A673 (cell line): ENCODE measurements at regions not wholly inside any gene's neighbourhood (a gene's known extent, or its start where the extent isn't known, plus 50 kb on each side); places are given as distances from the start of the nearest gene placed in this dataset.

Experiments
- BruUV-seq: library from RNA; stranded (reverse); fragments of 400-500 nt; replicated peaks from 2 replicates; lab custom pipeline; 2021; lab: Mats Ljungman, UMichigan
- CTCF ChIA-PET: fragments of 300-600 bp; sonication (Branson Sonifier 250); formaldehyde crosslinking; loops from one replicate; lab custom pipeline; 2022; ENCODE audit warnings: antibody characterized with exemption; lab: Charles Lee
- POLR2A ChIA-PET: fragments of 300-600 bp; sonication (Branson Sonifier 250); formaldehyde crosslinking; loops from one replicate; lab custom pipeline; 2022; ENCODE audit warnings: antibody characterized with exemption; ENCODE audit not compliant: low non-redundant PET; lab: Charles Lee
- DNase-seq: peaks from one replicate; pipeline ENCODE4 v3.0.0-alpha.2; 2015; ENCODE audit warnings: low spot score
- H3K27ac ChIP-seq: fragments of 200-600 bp; sonication (generic); 2 replicates; pipeline ENCODE4 v1.5.1; 2016; ENCODE audit warnings: mixed run types, low read depth, mild to moderate bottlenecking, mixed read lengths, antibody characterized with exemption, low read length; ENCODE audit not compliant: poor library complexity, severe bottlenecking
- H3K27me3 ChIP-seq: fragments of 200-600 bp; sonication (generic); replicated peaks from 2 replicates; pipeline ENCODE4 v1.6.1; 2017; ENCODE audit warnings: mixed run types, low read depth, mild to moderate bottlenecking, mixed read lengths, antibody characterized with exemption, low read length; ENCODE audit not compliant: insufficient read depth, poor library complexity
- H3K36me3 ChIP-seq: fragments of 200-600 bp; sonication (generic); 2 replicates; pipeline ENCODE4 v1.6.1; 2016; ENCODE audit warnings: mixed run types, mild to moderate bottlenecking, mixed read lengths, antibody characterized with exemption, low read length; ENCODE audit not compliant: insufficient read depth, poor library complexity, severe bottlenecking
- H3K4me1 ChIP-seq: fragments of 200-600 bp; sonication (generic); 2 replicates; pipeline ENCODE4 v1.6.1; 2017; ENCODE audit warnings: mixed run types, mild to moderate bottlenecking, mixed read lengths, antibody characterized with exemption, low read length; ENCODE audit not compliant: insufficient read depth, poor library complexity, severe bottlenecking
- H3K4me3 ChIP-seq: fragments of 200-600 bp; sonication (generic); 2 replicates; pipeline ENCODE4 v1.5.1; 2016; ENCODE audit warnings: low read depth, mixed run types, mild to moderate bottlenecking, mixed read lengths, low read length; ENCODE audit not compliant: poor library complexity, severe bottlenecking
- H3K9me3 ChIP-seq: fragments of 200-600 bp; sonication (generic); 2 replicates; pipeline ENCODE4 v1.6.1; 2016; ENCODE audit warnings: mixed run types, low read depth, mild to moderate bottlenecking, mixed read lengths, antibody characterized with exemption, low read length; ENCODE audit not compliant: poor library complexity, severe bottlenecking
- CTCF ChIP-seq: fragments of 300-800, 200-600 bp; sonication (generic); conservative IDR thresholded peaks from 2 replicates; pipeline ENCODE4 v1.5.1; 2017; ENCODE audit warnings: low read depth, mild to moderate bottlenecking, antibody characterized with exemption, low read length, moderate library complexity, mixed read lengths
- EZH2 ChIP-seq: fragments of 200-600 bp; sonication (generic); IDR thresholded peaks from 2 replicates; pipeline ENCODE4 v1.6.1; 2017; ENCODE audit warnings: borderline replicate concordance, low read depth, mild to moderate bottlenecking, mixed read lengths, antibody characterized with exemption, low read length; ENCODE audit not compliant: poor library complexity, severe bottlenecking
- intact Hi-C: fragments of 100-400 bp; cut with micrococcal nuclease; formaldehyde crosslinking; loops from one replicate; pipeline ENCODE4 v1.10.0; 2022; ENCODE audit not compliant: unreplicated experiment

GRCh38 chr12:127070515-127071157 is 1196.3 kb upstream of the TMEM132C start:
- intact Hi-C loops: no loop called here
- H3K27me3 ChIP-seq: no peaks in the 10 kb centered on the region
- no peak for DNase-seq

GRCh38 chr12:127074161-127074560 is 1192.8 kb upstream of the TMEM132C start:
- no peaks in the 10 kb centered on the region for H3K27me3 ChIP-seq
- intact Hi-C loops: no loop called here
- H3K27ac ChIP-seq: peak overlapping the region; percentile 69
- TF ChIP-seq CTCF (no peak), EZH2 (no peak)
- DNase-seq: no peak
- H3K9me3 ChIP-seq: no peaks in the 10 kb centered on the region
- no TSS peak for BruUV-seq
- CTCF ChIA-PET: no interaction called here
- POLR2A ChIA-PET: no interaction called here
- peaks cover 51% of the 10 kb centered on the region for H3K4me1 ChIP-seq
- no peak overlapping the region for H3K4me3 ChIP-seq
- no peaks in the 10 kb centered on the region for H3K36me3 ChIP-seq

More at GRCh38 chr12:127070515-127071157, 1196.3 kb upstream of the TMEM132C start:
- no TSS peak for BruUV-seq
- CTCF ChIA-PET: no interaction called here
- POLR2A ChIA-PET: no interaction called here
- H3K36me3 ChIP-seq: no peaks in the 10 kb centered on the region
- H3K27ac ChIP-seq: no peak overlapping the region
- peaks cover 21% of the 10 kb centered on the region for H3K4me1 ChIP-seq
- no peak overlapping the region for H3K4me3 ChIP-seq
- TF ChIP-seq EZH2 (no peak), CTCF (no peak)
- H3K9me3 ChIP-seq: no peaks in the 10 kb centered on the region

- Histone ChIP-seq H3K27me3 (no peaks in the 10 kb centered on the region), H3K4me3 (no peak overlapping the region), H3K27ac (peak overlapping the region; percentile 47), H3K9me3 (no peaks in the 10 kb centered on the region), H3K36me3 (no peaks in the 10 kb centered on the region), H3K4me1 (peaks cover 65% of the 10 kb centered on the region)
- TF ChIP-seq EZH2 (no peak), CTCF (no peak)
- intact Hi-C loops: no loop called here
- ChIA-PET POLR2A (no interaction called here), CTCF (no interaction called here)
- DNase-seq: no peak
- no TSS peak for BruUV-seq
Measured at GRCh38 chr12:127075981-127076380, 1191.0 kb upstream of the TMEM132C start.
